ENCODE measurements at regions not wholly inside any gene's neighbourhood (a gene's known extent, or its start where the extent isn't known, plus 50 kb on each side); places are given as distances from the start of the nearest gene placed in this dataset.

GRCh38 chr6:134520181-134521115 lies 202.5 kb upstream of the SGK1 start:
- no peak for DNase-seq

- no peak for DNase-seq
Observed at GRCh38 chr6:134519465-134519864, 201.6 kb upstream of the SGK1 start.

GRCh38 chr6:134517868-134518267 lies 200.0 kb upstream of the SGK1 start:
- DNase-seq = no peak

- no peak for DNase-seq
Observed at GRCh38 chr6:134517145-134517658, 199.3 kb upstream of the SGK1 start.

- DNase-seq = no peak
Observed at GRCh38 chr6:134516582-134516981, 198.7 kb upstream of the SGK1 start.

- DNase-seq = no peak
Observed at GRCh38 chr6:134515986-134516385, 198.1 kb upstream of the SGK1 start.

- no peak for DNase-seq
Observed at GRCh38 chr6:134512981-134513391, 195.1 kb upstream of the SGK1 start.

- no peak for DNase-seq
Observed at GRCh38 chr6:134511984-134512683, 194.2 kb upstream of the SGK1 start.

GRCh38 chr6:134510920-134511319 lies 193.0 kb upstream of the SGK1 start:
- no peak for DNase-seq

- no peak for DNase-seq
Observed at GRCh38 chr6:134510142-134510541, 192.2 kb upstream of the SGK1 start.

- DNase-seq = no peak
Observed at GRCh38 chr6:134508862-134509498, 191.1 kb upstream of the SGK1 start.

GRCh38 chr6:134506162-134506561 lies 188.2 kb upstream of the SGK1 start:
- no peak for DNase-seq

GRCh38 chr6:134503585-134504281 lies 185.8 kb upstream of the SGK1 start:
- no peak for DNase-seq

- DNase-seq = no peak
Observed at GRCh38 chr6:134502614-134503549, 185.0 kb upstream of the SGK1 start.

- DNase-seq = no peak
Observed at GRCh38 chr6:134495890-134496248, 178.0 kb upstream of the SGK1 start.

- no peak for DNase-seq
Observed at GRCh38 chr6:134495203-134495889, 177.4 kb upstream of the SGK1 start.

- no peak for DNase-seq
Observed at GRCh38 chr6:134493789-134494188, 175.9 kb upstream of the SGK1 start.

- DNase-seq = no peak
Observed at GRCh38 chr6:134491477-134491876, 173.6 kb upstream of the SGK1 start.

- DNase-seq = no peak
Observed at GRCh38 chr6:134482593-134483270, 164.8 kb upstream of the SGK1 start.

- no peak for DNase-seq
Observed at GRCh38 chr6:134481966-134482365, 164.1 kb upstream of the SGK1 start.

Measured in occipital lobe (tissue), 1 donor.